Stimulated activated CD4-positive, alpha-beta T cell treated with anti-CD3 and anti-CD28 coated beads, Interleukin-15, amount 100 ng/mL, for 24 hours (primary cell): ENCODE measurements at regions not wholly inside any gene's neighbourhood (a gene's known extent, or its start where the extent isn't known, plus 50 kb on each side); places are given as distances from the start of the nearest gene placed in this dataset.
"Not testable (repeated sequence)": the region's sequence is repeated elsewhere in the genome, so short reads cannot be mapped to it uniquely, and the experiment has no call there.

Experiments
- DNase-seq: peaks from one replicate; pipeline ENCODE4 v3.0.0-alpha.2; 2020

DNA sequence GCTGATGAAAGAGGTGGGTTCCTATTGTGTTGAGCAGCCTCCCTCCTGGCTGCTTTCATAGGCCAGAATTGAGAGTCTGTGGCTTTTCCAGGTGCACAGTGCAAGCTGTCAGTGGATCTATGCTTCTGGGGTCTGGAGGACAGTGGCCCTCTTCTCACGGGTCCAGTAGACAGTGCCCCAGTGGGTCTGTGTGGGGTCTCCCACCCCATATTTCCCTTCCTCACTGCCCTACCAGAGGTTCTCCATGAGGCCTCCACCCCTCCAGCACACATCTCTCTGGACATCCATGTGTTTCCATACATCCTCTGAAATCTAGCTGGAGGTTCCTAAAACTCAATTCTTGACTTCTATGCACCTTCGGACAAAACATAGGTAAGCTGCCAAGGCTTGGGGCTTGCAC, 201.2 kb downstream of the FAM43A start:
- DNase-seq, result no peak

- not testable (repeated sequence) for DNase-seq
These were observed 202.4 kb downstream of the FAM43A start for GRCh38 chr3:194888062-194888461.

DNA sequence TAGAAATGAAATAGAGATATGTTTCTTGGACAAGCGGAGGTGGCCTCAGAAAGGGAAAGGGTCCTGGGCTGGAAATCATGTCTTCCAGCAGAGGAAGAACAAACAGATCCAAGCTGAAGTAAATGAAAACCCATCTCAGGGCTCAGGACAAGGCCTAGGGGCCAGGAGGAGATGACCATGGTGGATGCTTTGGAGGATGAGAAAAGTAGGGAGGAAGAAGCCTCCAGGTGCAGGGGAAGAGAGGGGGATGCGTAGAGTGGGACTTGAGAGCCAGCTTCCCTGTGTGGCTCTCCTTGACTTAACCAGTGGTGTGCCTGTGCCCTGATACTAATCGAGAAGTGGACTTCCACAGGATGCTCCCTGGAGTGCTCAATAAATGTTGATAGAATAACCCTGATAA, 203.2 kb downstream of the FAM43A start:
- DNase-seq, result no peak

- no peak for DNase-seq
These were observed 204.4 kb downstream of the FAM43A start for GRCh38 chr3:194890091-194890490.

DNA sequence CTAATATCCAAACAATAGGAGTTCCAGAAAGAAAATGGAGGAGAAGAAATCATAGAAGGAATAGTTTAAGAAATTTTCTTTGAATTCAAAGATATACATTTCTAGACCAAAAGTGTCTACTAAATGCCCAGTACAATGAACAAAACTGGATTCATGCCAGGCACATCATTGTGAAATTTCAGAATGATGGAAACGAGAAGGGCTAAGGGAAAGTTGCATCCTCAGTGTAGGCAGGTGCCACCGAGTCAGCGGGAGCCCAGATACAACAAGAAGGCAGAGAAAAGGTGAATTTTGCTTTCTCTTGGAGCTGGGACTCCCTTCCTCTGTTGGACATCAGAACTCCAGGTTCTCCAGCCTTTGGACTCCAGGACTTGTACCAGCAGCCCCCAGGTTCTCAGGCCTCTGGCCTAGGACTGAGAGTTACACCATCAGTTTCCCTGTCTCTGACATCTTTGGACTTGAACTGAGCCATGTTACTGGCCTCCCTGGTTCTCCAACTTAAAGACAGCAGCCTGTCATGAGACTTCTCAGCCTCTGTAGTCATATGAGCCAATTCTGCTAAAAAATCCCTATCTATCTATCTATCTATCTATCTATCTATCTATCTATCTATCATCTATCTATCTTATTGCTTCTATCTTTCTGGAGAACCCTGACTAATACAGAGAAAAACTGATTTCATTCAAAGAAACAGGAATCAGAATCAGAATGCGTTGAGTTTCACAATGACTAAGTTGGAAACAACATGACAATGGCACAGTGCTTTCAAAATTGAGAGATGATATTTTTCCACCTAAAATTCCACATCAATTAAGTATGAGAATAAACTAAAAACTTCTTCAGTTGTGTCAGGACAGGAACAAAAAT, 207.7 kb downstream of the FAM43A start:
- peak; percentile 27 for DNase-seq

GRCh38 chr3:194894538-194894937, 208.9 kb downstream of the FAM43A start:
- no peak for DNase-seq

- no peak for DNase-seq
These were observed 215.3 kb downstream of the FAM43A start for GRCh38 chr3:194900854-194901522.

- DNase-seq, result not testable (repeated sequence)
These were observed 217.8 kb downstream of the FAM43A start for GRCh38 chr3:194903447-194903846.

- not testable (repeated sequence) for DNase-seq
These were observed 219.3 kb downstream of the FAM43A start for GRCh38 chr3:194904999-194905398.

DNA sequence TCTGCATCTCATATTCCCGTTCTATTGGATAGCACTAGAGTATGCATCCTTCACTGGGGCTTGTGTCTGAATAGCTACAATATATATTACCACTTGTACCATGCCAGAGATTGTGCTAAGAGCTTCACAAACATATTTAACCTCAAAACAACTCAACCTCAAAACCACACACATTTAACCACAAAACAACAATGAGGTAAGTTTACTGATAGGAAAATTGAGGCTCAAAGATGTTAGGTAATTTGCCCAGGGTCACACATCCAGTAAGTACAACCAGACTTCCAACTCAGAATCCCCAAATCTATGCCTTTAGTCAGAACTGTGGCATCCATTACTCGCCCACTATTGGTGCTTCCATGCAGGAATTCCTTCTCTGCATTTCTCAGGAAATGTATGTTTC, 220.0 kb downstream of the FAM43A start:
- no peak for DNase-seq

- no peak for DNase-seq
These were observed 220.5 kb downstream of the FAM43A start for GRCh38 chr3:194906229-194906629.

- peak; percentile 8 for DNase-seq
These were observed 221.4 kb downstream of the FAM43A start for GRCh38 chr3:194906970-194907629.

- DNase-seq, result no peak
These were observed 222.1 kb downstream of the FAM43A start for GRCh38 chr3:194907811-194908210.

DNA sequence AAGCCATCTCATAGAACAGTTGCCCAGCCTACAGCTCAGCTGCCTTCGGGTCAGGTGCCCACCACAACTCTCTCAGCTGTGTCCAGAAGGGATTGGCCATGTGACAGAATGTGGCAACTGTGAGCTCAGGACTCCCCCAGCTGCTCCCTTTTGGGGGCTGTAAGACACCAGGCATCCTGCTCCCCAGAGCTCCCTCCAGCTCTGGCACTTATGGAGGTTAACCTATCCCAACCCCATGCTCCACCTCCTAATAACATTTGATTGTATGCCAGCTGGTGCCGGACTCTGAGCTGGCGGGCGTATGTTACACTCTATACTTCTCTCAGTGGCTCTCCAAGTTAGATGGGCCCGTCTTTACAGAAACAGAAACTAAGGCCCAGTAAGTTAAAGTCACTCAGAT, 222.8 kb downstream of the FAM43A start:
- no peak for DNase-seq

GRCh38 chr3:194908972-194909371, 223.3 kb downstream of the FAM43A start:
- DNase-seq, result no peak

GRCh38 chr3:194910414-194910984, 224.8 kb downstream of the FAM43A start:
- DNase-seq, result no peak

DNA sequence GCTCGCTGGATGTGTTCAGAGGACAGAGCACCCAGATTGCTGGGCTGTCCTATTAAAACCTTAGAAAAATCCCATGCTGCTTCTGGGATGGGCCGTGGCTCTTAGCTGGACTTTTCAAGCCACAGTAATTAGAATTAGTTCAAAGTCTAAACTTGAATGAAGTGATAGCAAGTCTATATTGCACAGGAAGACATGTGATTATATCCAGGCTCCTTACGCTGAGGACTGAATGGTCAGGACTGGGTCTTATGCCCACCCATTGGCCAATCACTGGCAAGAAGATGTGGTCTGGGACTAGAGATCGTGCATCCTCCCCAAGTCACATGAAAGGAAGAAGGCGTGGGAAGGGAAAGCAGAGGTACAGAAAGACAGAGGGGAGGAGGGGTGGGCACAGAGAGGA, 227.6 kb downstream of the FAM43A start:
- no peak for DNase-seq

DNA sequence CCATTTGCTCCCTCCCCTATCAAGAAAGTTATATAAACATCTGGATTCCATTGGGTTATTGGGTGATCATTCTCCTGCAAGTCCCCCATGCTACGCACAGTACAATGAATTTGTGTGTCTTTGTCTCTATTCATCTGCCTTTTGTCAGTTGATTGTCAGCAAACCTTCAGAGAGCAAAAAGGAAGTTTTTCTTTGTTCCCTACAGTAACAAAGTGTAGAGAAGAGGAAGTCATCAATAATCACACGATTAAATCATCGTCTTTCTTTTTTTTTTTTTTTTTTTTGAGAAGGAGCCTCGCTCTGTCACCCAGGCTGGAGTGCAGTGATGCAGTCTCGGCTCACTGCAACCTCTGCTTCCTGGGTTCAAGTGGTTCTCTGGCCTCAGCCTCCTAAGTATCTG, 239.2 kb downstream of the FAM43A start:
- DNase-seq, result not testable (repeated sequence)

- DNase-seq, result no peak
These were observed 239.9 kb downstream of the FAM43A start for GRCh38 chr3:194925614-194926013.

- DNase-seq, result no peak
These were observed 242.5 kb downstream of the FAM43A start for GRCh38 chr3:194928227-194928626.

DNA sequence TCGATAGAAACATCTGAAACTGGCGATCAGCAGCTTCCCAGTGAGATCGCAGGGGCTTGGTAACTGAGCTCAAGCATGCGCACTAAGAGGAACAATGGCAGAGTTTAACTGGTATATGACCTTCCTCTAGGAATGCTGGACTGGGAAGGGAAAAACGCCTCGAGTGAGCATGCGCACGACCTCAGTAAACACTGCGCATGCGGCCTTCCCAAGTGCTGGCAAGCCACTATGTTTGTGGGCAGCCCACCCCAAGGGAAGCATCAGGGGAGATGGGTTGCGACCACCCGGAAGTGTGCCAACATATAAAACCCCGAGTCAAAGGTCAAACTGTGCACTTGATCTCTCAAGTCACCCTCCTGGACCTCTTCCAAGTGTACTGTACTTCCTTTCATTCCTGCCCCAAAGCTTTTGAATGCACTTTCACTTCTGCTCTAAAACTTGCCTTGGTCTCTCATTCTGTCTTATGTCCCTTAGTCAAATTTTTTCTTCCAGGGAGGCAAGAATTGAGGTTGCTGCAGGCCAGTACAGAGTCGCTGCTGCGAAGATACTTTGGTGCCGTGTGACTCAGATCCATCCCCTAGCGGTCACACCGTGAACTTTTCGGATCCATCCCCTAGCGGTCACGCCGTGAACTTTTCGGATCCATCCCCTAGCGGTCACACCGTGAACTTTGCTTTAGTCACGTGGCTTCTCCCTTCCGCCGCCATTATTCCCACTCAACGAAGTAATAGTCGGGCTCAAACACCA, 243.3 kb downstream of the FAM43A start:
- peak; percentile 9 for DNase-seq

- DNase-seq, result no peak
These were observed 243.9 kb downstream of the FAM43A start for GRCh38 chr3:194929578-194929960.
